ENCODE measurements at regions not wholly inside any gene's neighbourhood (a gene's known extent, or its start where the extent isn't known, plus 50 kb on each side); places are given as distances from the start of the nearest gene placed in this dataset.

DNA sequence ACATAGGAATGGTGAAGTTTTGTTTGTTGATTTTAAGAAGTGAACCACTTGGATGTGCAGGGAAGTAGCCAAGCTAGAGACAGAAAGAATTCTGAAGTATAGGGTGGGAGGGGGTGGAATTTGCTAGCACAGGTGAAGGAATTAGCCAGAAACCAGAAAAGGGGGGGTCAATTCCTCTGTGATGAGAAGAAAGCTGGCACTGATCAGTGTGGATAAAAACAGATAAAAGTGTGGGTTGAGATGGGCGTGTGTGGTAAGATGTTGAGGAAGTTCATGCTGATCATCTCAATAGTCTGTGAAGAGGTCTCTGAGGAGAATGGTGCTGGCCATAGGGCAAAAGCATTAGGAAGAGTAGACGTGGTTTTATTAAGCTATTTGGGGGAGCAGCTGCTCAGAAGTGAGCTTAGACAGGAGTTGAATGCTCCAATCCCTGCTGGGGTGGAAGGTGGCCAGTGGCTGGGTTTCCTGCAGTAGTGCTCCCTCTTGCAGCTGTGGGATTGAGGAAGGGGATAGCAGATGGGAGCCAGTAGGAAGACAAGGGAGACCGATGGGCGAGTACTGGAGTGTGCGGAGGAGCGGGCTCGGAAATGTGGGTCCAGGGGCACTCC is 88.7 kb upstream of the ELL2 start:
- H3K36me3 Mint-ChIP-seq: no peaks in the 10 kb centered on the region
- no peaks in the 10 kb centered on the region for H3K27me3 Mint-ChIP-seq
- no peak for ATAC-seq (replicated peaks)
- no peak for DNase-seq
- H3K9me3 Mint-ChIP-seq: peaks cover 6 to 8% of the 10 kb centered on the region in 2 donors
- peaks cover 0 to 3% of the 10 kb centered on the region in 2 donors for H3K4me1 Mint-ChIP-seq
- H3K27ac Mint-ChIP-seq: no peak overlapping the region
- H3K4me3 Mint-ChIP-seq: no peak overlapping the region

DNA sequence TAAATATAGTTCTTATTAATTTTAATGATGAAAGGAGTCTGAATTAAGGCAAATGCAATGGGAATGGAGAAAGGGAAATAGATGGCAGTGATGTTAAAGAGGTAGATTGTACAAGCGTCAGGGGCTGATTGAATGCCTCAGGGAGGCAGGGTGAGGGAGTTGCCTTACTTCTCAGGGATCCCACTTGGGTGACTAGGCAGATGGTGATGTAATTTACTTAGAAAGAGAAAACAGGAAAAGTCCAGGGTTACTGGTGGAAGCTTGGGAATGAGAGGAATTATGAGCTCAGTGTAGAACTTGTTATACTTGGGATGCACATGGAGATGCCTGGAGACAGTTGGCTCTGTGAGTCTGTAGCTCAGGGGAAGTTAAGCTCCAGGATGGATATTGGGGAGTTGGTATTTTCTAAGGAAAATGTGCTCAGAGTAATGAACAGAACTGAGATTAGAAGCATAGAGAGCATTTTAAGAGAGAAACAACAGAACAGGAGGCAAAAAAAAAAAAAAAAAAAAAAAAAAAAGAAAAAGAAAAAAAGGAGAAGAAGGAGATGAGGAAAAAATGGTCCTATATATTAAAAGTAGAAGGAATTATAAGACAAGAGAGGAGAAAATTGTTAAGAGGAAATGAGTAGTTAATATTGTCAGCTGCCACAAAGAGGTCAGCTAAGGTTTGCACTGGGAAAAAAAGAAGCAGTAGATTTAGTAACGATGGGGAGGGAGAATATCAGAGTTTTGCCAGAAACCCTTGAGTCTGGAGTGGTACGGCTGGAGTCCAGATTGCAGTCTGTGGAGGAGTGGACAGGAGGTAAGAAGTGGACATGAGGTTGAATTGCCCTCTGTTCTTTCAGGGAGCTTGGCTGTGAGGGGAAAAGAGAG is 88.0 kb upstream of the ELL2 start:
- Mint-ChIP-seq H3K4me3 (no peak overlapping the region), H3K4me1 (no peaks in the 10 kb centered on the region), H3K27me3 (no peaks in the 10 kb centered on the region), H3K27ac (no peak overlapping the region), H3K9me3 (peaks cover 6 to 8% of the 10 kb centered on the region in 2 donors), H3K36me3 (no peaks in the 10 kb centered on the region)
- ATAC-seq (replicated peaks) (no peak), DNase-seq (no peak)

DNA sequence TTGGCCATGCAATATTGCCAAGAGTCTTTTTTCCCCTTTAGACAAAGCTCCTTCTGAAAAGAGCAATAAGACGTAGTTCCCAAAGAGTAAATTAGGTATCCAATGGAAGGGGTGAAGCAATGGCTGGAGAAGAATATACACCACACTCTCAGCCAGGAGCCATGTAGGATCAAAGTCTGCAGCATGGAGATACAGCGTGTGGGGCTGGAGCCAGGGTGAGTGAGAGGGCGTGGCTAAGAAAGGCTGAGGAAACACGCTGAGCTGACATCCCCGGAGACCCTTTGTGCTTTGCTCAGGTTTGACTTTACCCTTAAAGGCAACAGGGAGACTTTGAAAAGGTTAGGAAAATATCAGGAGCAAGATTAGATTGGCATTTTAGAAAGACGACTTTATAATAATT is 87.1 kb upstream of the ELL2 start:
- ATAC-seq (replicated peaks): no peak
- no peaks in the 10 kb centered on the region for H3K36me3 Mint-ChIP-seq
- no peak overlapping the region for H3K27ac Mint-ChIP-seq
- H3K9me3 Mint-ChIP-seq: peaks cover 6 to 8% of the 10 kb centered on the region in 2 donors
- DNase-seq: no peak
- no peaks in the 10 kb centered on the region for H3K27me3 Mint-ChIP-seq
- H3K4me3 Mint-ChIP-seq: no peak overlapping the region
- no peaks in the 10 kb centered on the region for H3K4me1 Mint-ChIP-seq

DNA sequence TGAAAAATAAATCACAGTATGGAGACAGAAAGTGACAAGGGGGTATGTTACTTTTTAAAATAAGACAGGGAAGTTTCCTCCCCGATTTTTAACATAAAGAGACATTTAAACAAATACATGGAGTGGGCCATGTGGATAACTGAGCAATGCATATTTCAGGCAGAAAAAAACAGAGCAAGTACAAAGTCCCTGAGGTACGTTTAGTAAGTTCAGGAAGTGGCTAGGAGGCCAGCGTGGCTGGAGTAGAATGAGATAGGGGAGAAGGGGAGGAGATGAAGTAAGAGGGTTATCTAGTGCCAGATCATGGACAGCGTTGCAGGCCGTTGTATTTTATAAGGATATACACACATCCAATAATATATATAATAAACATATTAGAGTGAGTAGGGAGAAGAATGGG is 84.2 kb upstream of the ELL2 start:
- no peak for ATAC-seq (replicated peaks)
- H3K9me3 Mint-ChIP-seq: peaks cover 3 to 4% of the 10 kb centered on the region in 2 donors
- H3K27ac Mint-ChIP-seq: no peak overlapping the region
- DNase-seq: no peak
- H3K36me3 Mint-ChIP-seq: no peaks in the 10 kb centered on the region
- H3K4me3 Mint-ChIP-seq: no peak overlapping the region
- no peaks in the 10 kb centered on the region for H3K27me3 Mint-ChIP-seq
- no peaks in the 10 kb centered on the region for H3K4me1 Mint-ChIP-seq

DNA sequence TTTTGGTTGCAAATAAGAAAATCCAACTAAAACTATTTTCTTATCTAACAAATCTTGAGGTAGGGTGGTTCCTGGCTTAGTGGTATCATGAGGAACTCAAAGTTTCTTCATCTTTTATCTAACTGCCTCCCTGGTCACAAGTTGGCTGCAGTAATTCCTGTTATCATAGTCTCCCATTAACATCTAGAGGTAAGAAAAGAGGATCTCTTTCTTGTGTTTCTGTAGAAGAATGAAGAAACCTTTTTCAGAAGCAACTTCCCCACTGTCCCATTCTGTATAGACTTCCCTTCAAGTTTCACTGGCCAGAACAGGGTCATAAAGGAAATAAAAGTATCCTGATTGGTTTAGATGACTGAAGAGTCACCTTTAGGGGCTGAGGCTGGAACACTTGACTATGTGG is 81.8 kb upstream of the ELL2 start:
- ATAC-seq (replicated peaks) (no peak), DNase-seq (no peak)
- no peak overlapping the region for H3K4me3 Mint-ChIP-seq
- H3K27ac Mint-ChIP-seq: no peak overlapping the region
- H3K9me3 Mint-ChIP-seq: peaks cover 4 to 9% of the 10 kb centered on the region in 2 donors
- H3K27me3 Mint-ChIP-seq: no peaks in the 10 kb centered on the region
- H3K36me3 Mint-ChIP-seq: no peaks in the 10 kb centered on the region
- no peaks in the 10 kb centered on the region for H3K4me1 Mint-ChIP-seq

DNA sequence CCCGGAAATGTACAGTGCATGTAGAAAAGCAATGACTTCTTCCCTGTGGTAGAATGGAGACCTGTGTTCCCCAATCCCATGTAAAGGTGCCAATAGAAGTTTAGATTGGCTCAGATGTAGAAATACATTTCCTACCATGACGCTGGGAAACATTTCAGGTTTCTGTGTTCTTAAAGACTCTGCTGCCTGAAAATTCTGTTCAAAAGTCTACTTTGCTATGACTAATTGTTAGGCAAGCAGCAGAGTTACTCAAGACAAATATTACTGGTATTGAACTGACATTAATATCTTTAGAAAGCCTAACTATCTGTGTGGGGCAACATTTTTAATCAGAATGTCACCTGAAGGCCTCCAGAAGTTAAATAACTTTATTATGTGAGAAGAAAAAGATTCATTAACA is 75.5 kb upstream of the ELL2 start:
- Mint-ChIP-seq H3K4me1 (no peaks in the 10 kb centered on the region), H3K36me3 (no peaks in the 10 kb centered on the region), H3K27me3 (peaks cover 0 to 4% of the 10 kb centered on the region in 2 donors), H3K9me3 (peaks cover 0 to 8% of the 10 kb centered on the region in 2 donors), H3K27ac (no peak overlapping the region), H3K4me3 (no peak overlapping the region)
- DNase-seq: no peak
- no peak for ATAC-seq (replicated peaks)

DNA sequence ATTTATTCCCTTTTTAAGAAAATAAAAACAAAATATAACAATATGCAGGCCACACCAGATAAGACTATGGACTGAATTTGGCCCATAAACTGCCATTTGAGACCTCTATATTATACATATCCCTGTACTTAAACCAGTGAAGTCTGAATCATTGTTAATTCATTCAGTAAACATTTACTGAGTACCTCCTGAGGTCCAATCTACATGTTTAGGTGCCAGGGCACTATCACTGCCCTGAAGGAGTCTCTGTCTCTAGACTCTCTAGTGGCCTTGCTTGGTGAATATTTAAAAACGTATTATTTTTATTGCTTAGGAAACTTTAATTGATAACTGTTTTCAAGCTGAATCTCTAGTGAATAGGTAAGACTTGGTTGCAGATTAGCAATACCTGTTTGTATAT is 74.7 kb upstream of the ELL2 start:
- Mint-ChIP-seq H3K27me3 (peaks cover 0 to 4% of the 10 kb centered on the region in 2 donors), H3K27ac (no peak overlapping the region), H3K36me3 (no peaks in the 10 kb centered on the region), H3K9me3 (peaks cover 0 to 8% of the 10 kb centered on the region in 2 donors), H3K4me3 (no peak overlapping the region), H3K4me1 (no peaks in the 10 kb centered on the region)
- no peak for ATAC-seq (replicated peaks)
- DNase-seq: no peak

DNA sequence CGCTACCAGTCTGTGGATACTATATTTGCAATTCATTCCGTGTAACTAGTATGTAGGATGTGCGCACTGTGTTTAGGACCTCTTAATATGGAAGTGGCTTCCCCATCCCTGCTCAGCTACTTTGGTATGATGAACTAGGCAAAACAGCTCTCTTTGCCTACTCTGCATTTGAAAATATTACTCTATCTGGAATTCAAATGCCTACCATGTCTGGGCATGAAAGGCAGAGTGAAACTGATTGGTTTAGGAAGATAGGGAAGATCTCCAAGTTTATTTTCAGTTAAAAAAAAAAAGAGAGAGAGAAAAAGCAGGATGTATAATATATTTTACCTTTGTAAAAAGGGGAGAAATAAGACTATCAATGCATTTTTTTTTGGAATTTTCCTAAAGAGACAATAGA is 74.1 kb upstream of the ELL2 start:
- no peak for ATAC-seq (replicated peaks)
- Mint-ChIP-seq H3K27me3 (peaks cover 0 to 4% of the 10 kb centered on the region in 2 donors), H3K36me3 (no peaks in the 10 kb centered on the region), H3K4me3 (no peak overlapping the region), H3K27ac (no peak overlapping the region), H3K9me3 (peaks cover 0 to 6% of the 10 kb centered on the region in 2 donors), H3K4me1 (no peaks in the 10 kb centered on the region)
- DNase-seq: no peak

DNA sequence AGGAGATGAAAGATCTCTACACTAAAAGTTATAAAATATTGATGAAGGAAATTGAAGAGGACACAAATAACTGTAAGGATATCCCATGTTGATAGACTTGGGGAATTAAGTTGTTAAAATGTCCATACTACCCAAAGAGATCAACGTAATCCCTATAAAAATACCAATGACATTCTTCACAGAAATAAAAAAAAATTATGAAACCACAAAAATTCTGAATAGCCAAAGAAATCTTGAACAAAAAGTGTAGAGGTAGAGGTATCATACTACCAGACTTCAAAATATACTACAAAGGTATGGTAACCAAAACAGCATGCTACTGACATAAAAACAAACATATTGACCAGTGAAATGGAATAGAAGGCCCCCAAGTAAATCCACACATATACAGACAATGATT is 71.5 kb upstream of the ELL2 start:
- H3K4me3 Mint-ChIP-seq: no peak overlapping the region
- H3K4me1 Mint-ChIP-seq: no peaks in the 10 kb centered on the region
- no peaks in the 10 kb centered on the region for H3K9me3 Mint-ChIP-seq
- no peak overlapping the region for H3K27ac Mint-ChIP-seq
- ATAC-seq (replicated peaks): no peak
- DNase-seq: no peak
- H3K36me3 Mint-ChIP-seq: no peaks in the 10 kb centered on the region
- peaks cover 0 to 4% of the 10 kb centered on the region in 2 donors for H3K27me3 Mint-ChIP-seq

DNA sequence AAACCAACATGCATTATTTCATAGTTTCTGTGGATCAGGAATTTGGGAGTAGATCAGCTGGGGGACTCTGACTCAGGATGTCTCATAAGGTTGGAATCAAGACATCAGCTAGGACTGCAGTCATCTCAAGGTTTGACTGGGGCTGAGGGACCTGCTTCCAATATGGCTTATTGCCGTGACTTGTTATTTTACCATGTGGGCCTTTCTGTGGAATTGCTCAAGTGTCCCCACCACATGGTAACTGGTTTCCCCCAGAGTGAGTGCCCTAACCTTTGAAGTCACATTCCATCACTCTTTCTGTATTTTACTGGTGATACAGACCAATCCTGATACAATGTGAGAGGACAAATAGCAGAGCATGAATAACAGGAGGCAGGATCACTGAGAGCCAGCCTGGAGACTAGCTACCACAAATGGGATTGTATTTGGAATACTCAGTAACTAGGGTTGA is 70.2 kb upstream of the ELL2 start:
- peaks cover 0 to 4% of the 10 kb centered on the region in 2 donors for H3K27me3 Mint-ChIP-seq
- H3K4me3 Mint-ChIP-seq: no peak overlapping the region
- no peaks in the 10 kb centered on the region for H3K36me3 Mint-ChIP-seq
- ATAC-seq (replicated peaks): no peak
- no peak for DNase-seq
- no peaks in the 10 kb centered on the region for H3K9me3 Mint-ChIP-seq
- H3K27ac Mint-ChIP-seq: no peak overlapping the region
- no peaks in the 10 kb centered on the region for H3K4me1 Mint-ChIP-seq

DNA sequence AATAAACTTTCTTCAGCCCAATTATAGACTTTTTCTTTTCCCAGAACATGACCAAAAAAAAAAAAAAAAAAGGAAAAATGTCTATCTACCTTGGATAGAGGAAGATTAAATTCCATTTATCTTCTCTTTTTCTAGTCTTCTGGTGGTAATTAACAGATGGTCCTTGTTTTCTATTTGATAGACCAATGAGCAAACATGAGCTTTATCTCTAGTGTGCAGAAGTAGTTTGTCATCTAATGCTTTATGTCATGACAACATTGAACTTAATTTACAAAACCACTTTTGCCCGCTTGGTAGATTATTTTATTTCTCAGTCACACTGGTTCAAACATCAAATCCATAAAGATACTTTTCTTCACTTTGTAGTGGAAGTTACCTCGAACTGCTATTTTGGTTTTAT is 69.5 kb upstream of the ELL2 start:
- no peak for ATAC-seq (replicated peaks)
- Mint-ChIP-seq H3K36me3 (no peaks in the 10 kb centered on the region), H3K4me1 (no peaks in the 10 kb centered on the region), H3K27me3 (peaks cover 0 to 4% of the 10 kb centered on the region in 2 donors), H3K4me3 (no peak overlapping the region), H3K27ac (no peak overlapping the region), H3K9me3 (no peaks in the 10 kb centered on the region)
- no peak for DNase-seq

DNA sequence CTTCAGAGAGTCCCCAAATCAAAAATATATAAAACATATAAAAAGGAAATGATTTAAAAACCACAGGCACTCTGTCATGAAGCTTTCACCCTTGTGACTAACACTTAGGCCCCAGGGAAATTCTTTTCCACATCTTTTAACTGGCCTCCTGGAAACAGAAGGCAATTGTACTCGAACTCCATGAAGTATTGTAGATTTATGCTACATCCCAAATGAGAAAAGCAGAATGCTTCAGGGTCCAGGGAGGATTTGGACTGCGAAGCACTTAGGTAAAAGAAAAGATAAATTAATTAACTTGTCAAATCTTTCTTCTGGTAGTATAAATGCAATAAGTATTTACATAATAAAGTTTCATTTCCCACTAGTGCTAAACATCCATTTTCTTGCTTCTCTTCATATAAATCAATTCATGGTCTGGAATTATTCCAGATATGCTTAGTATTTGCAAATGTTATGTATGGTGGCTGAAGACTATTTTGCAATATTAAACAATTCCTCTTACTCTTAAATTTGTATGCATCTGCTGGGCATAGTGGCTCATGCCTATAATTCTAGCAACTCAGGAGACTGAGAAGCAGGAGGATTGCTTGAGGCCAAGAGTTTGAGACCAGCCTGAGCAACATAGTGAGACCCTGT is 64.9 kb upstream of the ELL2 start:
- Mint-ChIP-seq H3K27ac (no peak overlapping the region), H3K9me3 (no peaks in the 10 kb centered on the region), H3K4me3 (no peak overlapping the region), H3K36me3 (no peaks in the 10 kb centered on the region), H3K4me1 (peaks cover 0 to 2% of the 10 kb centered on the region in 2 donors), H3K27me3 (no peaks in the 10 kb centered on the region)
- ATAC-seq (replicated peaks) (no peak), DNase-seq (no peak)

DNA sequence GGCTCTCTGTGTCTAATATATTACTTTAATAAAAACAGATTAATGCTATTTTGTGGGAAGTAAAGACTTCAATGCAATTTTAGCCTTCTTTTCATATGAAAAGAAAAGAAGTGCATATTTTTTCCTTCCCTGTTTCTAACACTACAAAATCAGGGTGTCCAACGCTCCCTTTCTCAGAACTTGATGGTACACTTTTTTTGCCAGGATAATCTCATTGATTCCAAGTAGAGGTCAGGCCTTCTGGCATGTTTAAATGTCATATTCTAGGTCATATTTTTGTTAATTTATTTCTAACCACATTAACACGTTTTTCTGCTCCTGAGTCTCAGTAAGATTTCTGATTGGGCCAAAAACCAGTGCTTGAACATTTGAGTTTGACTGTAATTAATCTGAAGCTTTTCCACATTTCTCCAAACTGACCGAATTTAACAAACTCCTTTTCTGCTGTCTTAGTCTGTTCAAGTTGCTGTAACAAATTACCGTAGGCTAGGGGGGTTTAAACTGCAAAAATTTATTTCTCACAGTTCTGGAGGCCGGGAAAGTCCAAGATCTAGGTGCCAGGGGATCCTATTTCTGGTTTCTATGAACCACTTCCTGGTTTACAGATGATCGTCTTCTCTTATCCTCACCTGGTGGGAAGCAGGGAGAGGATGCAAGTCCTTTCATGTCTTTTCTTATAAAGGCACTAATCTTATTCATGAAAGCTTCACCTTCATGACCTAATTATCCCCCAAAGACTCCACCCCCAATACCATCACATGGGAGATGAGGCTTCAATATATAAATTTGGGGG is 63.2 kb upstream of the ELL2 start:
- H3K27me3 Mint-ChIP-seq: no peaks in the 10 kb centered on the region
- ATAC-seq (replicated peaks): no peak
- no peak overlapping the region for H3K27ac Mint-ChIP-seq
- DNase-seq: no peak
- H3K4me3 Mint-ChIP-seq: no peak overlapping the region
- H3K9me3 Mint-ChIP-seq: no peaks in the 10 kb centered on the region
- peaks cover 0 to 2% of the 10 kb centered on the region in 2 donors for H3K4me1 Mint-ChIP-seq
- no peaks in the 10 kb centered on the region for H3K36me3 Mint-ChIP-seq

DNA sequence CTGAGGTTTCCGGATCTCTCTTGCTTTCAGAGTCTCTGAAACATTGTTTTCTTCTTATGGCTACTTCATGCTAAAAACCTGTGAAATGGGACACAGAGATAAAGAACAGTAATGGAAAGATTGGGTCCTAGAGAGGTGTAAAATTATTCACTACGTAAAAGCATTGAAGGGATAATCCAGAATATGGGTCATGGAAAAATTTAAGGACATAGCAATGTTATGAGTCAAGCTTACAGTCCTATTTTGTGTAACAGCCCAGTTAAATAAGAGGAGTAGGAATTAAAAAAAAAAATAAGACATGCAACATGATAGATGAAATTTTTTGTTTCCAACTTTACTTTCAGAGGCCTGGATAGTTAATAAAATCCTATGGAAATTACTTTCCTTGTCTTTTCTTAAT is 61.9 kb upstream of the ELL2 start:
- Mint-ChIP-seq H3K27ac (no peak overlapping the region), H3K4me1 (peaks cover 0 to 2% of the 10 kb centered on the region in 2 donors), H3K9me3 (no peaks in the 10 kb centered on the region), H3K4me3 (no peak overlapping the region), H3K36me3 (no peaks in the 10 kb centered on the region), H3K27me3 (no peaks in the 10 kb centered on the region)
- DNase-seq: no peak
- ATAC-seq (replicated peaks): no peak

Measured in stimulated activated naive B cell treated with anti-CD40 and anti-IgM and Interleukin-4, amounts not matched to agents 10 μg/mL and 1 μg/mL and 100 μg/mL, for 72 hours (primary cell).